GM12872 (cell line): ENCODE measurements at regions not wholly inside any gene's neighbourhood (a gene's known extent, or its start where the extent isn't known, plus 50 kb on each side); places are given as distances from the start of the nearest gene placed in this dataset.

Experiments
- CTCF ChIP-seq: IDR thresholded peaks from 3 replicates; pipeline ENCODE4 v1.5.1; 2011; ENCODE audit warnings: low read depth, mild to moderate bottlenecking, low read length, moderate library complexity; ENCODE audit not compliant: insufficient read depth

GRCh38 chr7:65453341-65454030 lies 79.8 kb downstream of the ZNF92 start:
- TF ChIP-seq CTCF, result no peak

- TF ChIP-seq CTCF, result no peak
These were observed 80.8 kb downstream of the ZNF92 start for GRCh38 chr7:65454469-65454868.

DNA sequence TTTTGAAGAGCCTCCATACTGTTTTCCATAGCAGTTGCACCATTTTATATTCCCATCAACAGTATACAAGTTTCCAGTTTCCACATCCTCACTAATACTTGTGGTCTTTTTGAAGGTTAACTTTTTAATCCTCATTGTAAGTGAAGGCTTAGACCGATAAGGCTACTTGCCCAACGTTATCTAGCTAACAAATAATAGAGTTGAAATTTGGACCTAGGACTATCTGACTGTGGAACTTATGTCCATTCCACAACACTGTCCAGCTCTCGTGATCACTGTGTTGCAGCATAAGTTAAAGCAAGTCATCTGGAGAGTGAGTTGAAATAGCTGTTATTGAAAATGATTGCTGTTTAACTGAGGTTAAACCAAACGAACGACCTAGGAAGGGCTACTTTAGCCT lies 84.0 kb downstream of the ZNF92 start:
- no peak for TF ChIP-seq CTCF

DNA sequence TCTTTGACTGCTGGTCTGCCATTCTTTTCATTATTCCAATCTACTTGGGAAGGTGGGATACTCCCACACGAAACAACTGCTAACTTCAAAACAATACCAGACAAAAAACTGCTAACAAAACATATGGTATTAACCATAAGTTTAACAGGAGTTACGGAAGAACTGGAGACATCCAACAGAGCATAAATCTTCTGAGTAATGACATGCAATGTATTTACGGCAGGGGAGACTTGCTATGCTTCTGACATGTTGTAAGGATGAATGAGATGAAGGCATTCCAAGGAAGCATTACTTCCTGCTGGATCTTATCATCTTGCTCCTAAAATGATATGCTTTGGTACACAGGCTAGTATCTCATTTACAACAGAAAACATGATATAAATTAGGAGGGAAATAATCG lies 85.8 kb downstream of the ZNF92 start:
- TF ChIP-seq CTCF, result no peak

GRCh38 chr7:65462148-65462716 lies 88.6 kb downstream of the ZNF92 start:
- TF ChIP-seq CTCF, result no peak

DNA sequence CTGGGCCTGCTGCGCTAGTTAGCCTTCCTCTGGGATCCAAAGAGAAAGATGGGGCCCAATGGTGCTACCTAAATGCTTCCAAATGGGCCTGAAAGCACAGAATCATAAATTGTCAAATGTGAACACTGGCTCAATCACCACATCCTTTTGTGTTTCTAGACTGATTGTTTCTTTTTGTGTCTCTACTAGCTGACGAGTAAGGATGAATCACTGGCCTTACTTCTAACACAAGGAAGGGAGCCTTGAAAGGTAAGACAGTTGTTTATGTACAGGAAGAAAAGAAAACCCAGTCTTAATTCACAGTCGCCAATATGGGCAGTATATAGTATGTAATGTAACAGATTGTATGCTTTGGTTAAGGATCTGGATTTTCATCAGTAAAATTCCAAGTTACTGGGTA lies 89.5 kb downstream of the ZNF92 start:
- TF ChIP-seq CTCF, result no peak

DNA sequence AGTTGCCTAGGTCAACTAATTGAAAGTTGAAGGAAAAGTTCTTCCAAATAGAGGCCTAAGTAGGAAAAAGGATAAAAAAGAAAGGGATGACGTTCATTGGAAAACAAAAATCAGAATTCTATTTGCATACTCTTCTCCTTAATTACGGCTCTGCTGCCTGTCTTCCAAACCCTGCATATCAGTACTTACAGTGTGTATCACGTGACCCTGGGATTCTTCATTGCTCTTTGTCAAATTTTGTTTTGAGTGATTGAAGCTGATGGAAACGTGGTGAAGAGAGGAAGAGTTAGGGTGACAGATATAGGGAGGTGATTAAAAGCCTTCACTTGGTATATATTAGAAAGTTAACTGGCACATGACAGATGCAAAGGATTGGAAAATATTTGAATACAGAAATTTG lies 97.9 kb downstream of the ZNF92 start:
- no peak for TF ChIP-seq CTCF
